ENCODE measurements at regions not wholly inside any gene's neighbourhood (a gene's known extent, or its start where the extent isn't known, plus 50 kb on each side); places are given as distances from the start of the nearest gene placed in this dataset.
A peak's percentile ranks its signal among the peaks of the same experiment; 100 is the strongest.

DNA sequence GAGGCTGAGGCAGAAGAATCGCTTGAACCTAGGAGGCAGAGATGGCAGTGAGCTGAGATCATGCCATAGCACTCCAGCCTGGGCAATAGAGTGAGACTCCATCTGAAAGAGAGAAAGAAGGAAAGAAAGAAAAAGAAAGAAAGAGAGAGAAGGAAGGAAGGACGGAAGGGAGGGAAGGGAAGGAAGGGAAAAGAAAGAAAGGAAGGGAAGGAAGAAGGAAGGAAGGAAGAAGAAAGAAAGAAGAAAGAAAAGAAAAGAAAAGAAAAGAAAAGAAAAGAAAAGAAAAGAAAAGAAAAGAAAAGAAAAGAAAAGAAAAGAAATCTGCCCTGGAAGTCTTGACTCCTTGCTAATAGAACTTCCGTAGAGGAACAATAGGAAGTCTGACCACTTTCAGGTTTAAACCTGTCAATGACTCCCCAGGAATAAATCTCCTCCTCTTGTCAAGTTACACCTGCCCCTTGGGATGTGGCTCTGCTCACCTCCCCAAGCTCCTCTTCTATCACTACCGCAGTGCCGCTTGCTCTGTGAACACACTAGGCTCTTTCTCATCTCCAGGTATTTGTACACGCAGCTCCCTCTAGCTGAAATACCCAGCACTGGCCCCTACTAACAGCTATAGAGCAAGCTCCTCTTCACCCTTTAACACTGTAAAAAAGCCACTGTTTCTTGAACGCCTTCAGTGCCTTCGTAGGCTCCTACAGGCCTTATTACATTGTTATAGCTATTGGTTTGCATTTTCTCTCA lies 773.1 kb upstream of the TBX3 start:
- H3K4me3 ChIP-seq: no peak overlapping the region
- H3K27me3 ChIP-seq: no peaks in the 10 kb centered on the region
- ATAC-seq: no peak
- no peaks in the 10 kb centered on the region for H3K4me1 ChIP-seq
- H3K36me3 ChIP-seq: no peaks in the 10 kb centered on the region
- H3K9me3 ChIP-seq: no peaks in the 10 kb centered on the region
- TF ChIP-seq, protein P1, sequence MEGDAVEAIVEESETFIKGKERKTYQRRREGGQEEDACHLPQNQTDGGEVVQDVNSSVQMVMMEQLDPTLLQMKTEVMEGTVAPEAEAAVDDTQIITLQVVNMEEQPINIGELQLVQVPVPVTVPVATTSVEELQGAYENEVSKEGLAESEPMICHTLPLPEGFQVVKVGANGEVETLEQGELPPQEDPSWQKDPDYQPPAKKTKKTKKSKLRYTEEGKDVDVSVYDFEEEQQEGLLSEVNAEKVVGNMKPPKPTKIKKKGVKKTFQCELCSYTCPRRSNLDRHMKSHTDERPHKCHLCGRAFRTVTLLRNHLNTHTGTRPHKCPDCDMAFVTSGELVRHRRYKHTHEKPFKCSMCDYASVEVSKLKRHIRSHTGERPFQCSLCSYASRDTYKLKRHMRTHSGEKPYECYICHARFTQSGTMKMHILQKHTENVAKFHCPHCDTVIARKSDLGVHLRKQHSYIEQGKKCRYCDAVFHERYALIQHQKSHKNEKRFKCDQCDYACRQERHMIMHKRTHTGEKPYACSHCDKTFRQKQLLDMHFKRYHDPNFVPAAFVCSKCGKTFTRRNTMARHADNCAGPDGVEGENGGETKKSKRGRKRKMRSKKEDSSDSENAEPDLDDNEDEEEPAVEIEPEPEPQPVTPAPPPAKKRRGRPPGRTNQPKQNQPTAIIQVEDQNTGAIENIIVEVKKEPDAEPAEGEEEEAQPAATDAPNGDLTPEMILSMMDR (IDR thresholded peaks at IDR 0.05): no peak
- DNase-seq: no peak
- intact Hi-C loops (cut with DNase I): no loop called here
- no peak overlapping the region for H3K27ac ChIP-seq

- TF ChIP-seq, protein P1 (IDR thresholded peaks at IDR 0.05): no peak
- H3K9me3 ChIP-seq: no peaks in the 10 kb centered on the region
- H3K27ac ChIP-seq: no peak overlapping the region
- peaks cover 9% of the 10 kb centered on the region for H3K27me3 ChIP-seq
- ATAC-seq (peak; percentile 7), DNase-seq (no peak)
- no peaks in the 10 kb centered on the region for H3K4me1 ChIP-seq
- H3K36me3 ChIP-seq: no peaks in the 10 kb centered on the region
- no peak overlapping the region for H3K4me3 ChIP-seq
- intact Hi-C loops (cut with DNase I): no loop called here
Observed at GRCh38 chr12:115455268-115455681, 771.3 kb upstream of the TBX3 start.

DNA sequence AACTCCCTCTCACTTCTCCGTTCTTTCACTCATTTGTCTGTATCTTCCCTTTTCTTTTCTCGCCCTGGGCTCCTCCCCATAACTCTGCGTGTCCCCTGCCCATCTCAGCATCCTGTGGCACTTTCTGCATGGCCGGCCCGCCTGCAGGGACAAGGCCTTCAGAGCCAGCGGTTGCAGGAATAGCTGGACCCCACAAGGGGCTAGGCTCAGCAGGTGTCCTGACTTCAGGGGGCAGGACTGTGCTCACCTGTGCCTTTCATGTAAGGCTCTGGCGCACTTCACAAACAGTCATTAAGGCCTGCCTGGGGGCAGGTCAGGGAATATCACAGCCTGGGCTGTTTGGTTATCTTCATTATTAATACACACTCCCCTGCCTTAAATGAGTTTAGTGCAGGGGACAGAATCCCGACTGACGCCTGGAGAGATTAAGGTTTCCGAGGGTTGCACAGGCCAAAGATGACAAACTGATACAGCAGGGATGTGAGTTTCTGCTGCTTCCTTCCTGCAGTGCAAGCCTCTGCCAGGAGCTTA lies 768.8 kb upstream of the TBX3 start:
- Histone ChIP-seq H3K4me3 (no peak overlapping the region), H3K27me3 (peaks cover 12% of the 10 kb centered on the region), H3K9me3 (no peaks in the 10 kb centered on the region), H3K27ac (no peak overlapping the region), H3K36me3 (no peaks in the 10 kb centered on the region), H3K4me1 (no peaks in the 10 kb centered on the region)
- ATAC-seq (no peak), DNase-seq (no peak)
- TF ChIP-seq, protein P1 (IDR thresholded peaks at IDR 0.05): no peak
- intact Hi-C loops (cut with DNase I): no loop called here

DNA sequence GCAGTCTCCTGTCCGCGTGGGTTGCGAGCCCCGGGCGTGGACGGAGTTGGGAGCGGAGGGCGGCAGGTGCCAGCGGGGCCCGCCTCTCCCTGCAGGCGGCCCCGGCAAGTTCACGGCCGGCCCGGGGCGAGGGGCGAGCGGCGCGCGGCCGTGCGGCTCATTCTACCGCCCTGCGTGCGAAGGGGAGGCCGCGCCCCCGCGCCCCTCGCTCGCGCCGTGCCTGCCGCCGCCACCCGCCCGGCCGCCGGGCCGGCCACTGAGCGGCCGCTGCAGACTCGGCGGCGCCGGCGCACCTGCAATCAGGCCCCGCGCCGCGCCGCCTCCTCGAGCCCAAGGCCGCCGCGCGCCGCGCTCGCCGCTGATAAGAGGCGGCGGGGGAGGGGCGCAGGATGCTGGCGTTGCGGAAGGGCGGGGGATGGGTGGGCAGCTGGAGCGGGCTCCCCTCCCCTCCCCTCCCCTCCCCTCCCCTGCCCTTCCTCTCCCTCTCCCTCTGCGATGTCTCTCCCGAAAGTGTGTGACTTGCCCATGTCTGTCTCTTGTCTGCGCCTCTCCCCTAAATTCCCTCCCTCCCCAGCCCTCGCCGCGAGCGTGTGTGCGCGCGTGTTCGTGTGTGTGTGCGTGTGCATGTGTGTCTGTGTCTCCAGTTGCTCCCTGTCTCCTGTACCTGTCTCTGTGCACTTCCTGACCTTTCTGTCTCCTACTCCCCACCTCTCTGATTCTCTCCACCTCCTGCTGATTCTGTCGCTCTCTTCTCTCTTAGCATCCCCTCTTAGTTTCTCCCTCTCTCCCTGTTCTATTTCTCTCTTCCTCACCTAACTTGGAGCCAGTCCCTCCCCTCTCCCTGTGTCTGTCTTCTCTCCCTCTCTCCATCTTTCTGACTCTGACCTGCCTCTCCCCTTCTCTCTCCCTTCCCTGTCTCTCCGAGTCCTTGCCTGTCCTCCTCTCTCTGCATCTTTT lies 768.1 kb upstream of the TBX3 start:
- DNase-seq: peak; percentile 68
- Histone ChIP-seq H3K27me3 (peaks cover 12% of the 10 kb centered on the region), H3K36me3 (no peaks in the 10 kb centered on the region), H3K9me3 (no peaks in the 10 kb centered on the region), H3K4me1 (no peaks in the 10 kb centered on the region), H3K27ac (no peak overlapping the region), H3K4me3 (peak overlapping the region; percentile 34)
- peak; percentile 77 for ATAC-seq
- intact Hi-C loops (cut with DNase I): no loop called here
- TF ChIP-seq, protein P1 (IDR thresholded peaks at IDR 0.05): no peak

DNA sequence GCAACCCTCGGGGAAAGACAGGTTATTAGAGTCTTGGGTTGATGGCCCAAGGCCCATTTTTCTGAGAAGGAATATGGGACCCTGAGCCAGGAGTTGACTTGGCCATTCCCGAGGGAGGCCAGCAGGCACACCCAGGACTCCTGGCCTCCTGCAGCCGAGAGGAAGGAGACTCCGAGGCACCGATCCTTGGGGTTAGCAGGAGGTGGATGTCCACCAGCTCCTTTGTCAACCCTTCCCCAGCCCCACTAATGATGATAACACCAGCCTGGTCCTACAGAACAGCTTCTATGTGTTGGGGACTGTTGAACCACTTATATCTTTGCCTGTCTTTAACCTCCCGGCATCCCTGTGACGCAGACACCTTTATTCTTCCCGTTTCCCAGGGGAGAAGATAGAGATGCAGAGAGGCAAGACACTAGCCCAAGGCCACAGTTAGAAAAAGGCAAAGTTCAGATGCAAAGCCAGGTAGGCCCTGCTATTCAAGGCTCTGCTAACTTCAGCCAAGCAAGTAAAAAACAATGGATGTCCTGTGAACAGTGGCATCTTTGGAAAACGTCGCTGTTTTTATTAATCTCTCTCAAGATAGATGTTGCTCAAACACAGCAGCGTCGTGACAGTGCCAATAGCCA lies 767.3 kb upstream of the TBX3 start:
- Histone ChIP-seq H3K4me1 (no peaks in the 10 kb centered on the region), H3K9me3 (no peaks in the 10 kb centered on the region), H3K36me3 (no peaks in the 10 kb centered on the region), H3K27ac (no peak overlapping the region), H3K27me3 (peaks cover 12% of the 10 kb centered on the region), H3K4me3 (peak overlapping the region; percentile 34)
- intact Hi-C loops (cut with DNase I): no loop called here
- TF ChIP-seq, protein P1 (IDR thresholded peaks at IDR 0.05): no peak
- ATAC-seq (no peak), DNase-seq (no peak)
